ENCODE measurements at regions not wholly inside any gene's neighbourhood (a gene's known extent, or its start where the extent isn't known, plus 50 kb on each side); places are given as distances from the start of the nearest gene placed in this dataset.
"Not testable (repeated sequence)": the region's sequence is repeated elsewhere in the genome, so short reads cannot be mapped to it uniquely, and the experiment has no call there.

DNA sequence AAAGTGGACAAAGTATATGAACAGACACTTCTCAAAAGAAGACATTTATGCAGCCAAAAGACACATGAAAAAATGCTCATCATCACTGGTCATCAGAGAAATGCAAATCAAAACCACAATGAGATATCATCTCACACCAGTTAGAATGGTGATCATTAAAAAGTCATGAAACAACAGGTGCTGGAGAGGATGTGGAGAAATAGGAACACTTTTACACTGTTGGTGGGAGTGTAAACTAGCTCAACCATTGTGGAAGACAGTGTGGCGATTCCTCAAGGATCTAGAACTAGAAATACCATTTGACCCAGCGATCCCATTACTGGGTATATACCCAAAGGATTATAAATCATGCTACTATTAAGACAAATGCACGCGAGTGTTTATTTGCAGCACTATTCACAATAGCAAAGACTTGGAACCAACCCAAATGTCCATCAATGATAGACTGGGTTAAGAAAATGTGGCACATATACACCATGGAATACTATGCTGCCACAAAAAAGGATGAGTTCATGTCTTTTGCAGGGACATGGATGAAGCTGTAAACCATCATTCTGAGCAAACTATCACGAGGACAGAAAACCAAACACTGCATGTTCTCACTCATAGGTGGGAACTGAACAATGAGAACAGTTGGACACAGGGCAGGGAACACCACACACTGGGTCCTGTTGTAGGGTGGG lies 73.1 kb upstream of the RHOU start:
- TF ChIP-seq, protein P1, sequence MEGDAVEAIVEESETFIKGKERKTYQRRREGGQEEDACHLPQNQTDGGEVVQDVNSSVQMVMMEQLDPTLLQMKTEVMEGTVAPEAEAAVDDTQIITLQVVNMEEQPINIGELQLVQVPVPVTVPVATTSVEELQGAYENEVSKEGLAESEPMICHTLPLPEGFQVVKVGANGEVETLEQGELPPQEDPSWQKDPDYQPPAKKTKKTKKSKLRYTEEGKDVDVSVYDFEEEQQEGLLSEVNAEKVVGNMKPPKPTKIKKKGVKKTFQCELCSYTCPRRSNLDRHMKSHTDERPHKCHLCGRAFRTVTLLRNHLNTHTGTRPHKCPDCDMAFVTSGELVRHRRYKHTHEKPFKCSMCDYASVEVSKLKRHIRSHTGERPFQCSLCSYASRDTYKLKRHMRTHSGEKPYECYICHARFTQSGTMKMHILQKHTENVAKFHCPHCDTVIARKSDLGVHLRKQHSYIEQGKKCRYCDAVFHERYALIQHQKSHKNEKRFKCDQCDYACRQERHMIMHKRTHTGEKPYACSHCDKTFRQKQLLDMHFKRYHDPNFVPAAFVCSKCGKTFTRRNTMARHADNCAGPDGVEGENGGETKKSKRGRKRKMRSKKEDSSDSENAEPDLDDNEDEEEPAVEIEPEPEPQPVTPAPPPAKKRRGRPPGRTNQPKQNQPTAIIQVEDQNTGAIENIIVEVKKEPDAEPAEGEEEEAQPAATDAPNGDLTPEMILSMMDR (IDR thresholded peaks at IDR 0.05): not testable (repeated sequence)
- not testable (repeated sequence) for TF ChIP-seq EZH2 (IDR thresholded peaks at IDR 0.05; ENCODE audit: borderline replicate concordance, insufficient read depth, low read depth, low read length, poor library complexity, severe bottlenecking)

Data from B cell (primary cell).